Transverse colon (tissue), 4 donors: ENCODE measurements at regions not wholly inside any gene's neighbourhood (a gene's known extent, or its start where the extent isn't known, plus 50 kb on each side); places are given as distances from the start of the nearest gene placed in this dataset.

ENCODE experiments used
- DNase-seq: peaks from one replicate; pipeline ENCODE4 v3.0.0-alpha.2; 2019
- H3K27ac ChIP-seq, 4 donors: fragments of 200-600 bp; sonication (generic); 2 replicates each; pipeline ENCODE4 v1.5.1; 2016 to 2018; ENCODE audit warnings: inconsistent platforms in 4 of 4
- H3K27me3 ChIP-seq: fragments of 200-600 bp; sonication (generic); 2 replicates; pipeline ENCODE4 v1.5.1; 2017; ENCODE audit warnings: inconsistent platforms
- H3K36me3 ChIP-seq, 4 donors: fragments of 200-600 bp; sonication (generic); 2 replicates each; pipeline ENCODE4 v1.5.1; 2017 to 2019; ENCODE audit warnings: inconsistent platforms in 4 of 4
- H3K4me1 ChIP-seq, 4 donors: fragments of 200-600 bp; sonication (generic); 2 replicates each; pipeline ENCODE4 v1.5.1; 2017 to 2020; ENCODE audit warnings: inconsistent platforms in 4 of 4
- H3K4me3 ChIP-seq, 4 donors: fragments of 200-600 bp; sonication (generic); 1 replicate in 1 of 4; 2 replicates in 3 of 4; pipeline versions ENCODE4 v1.5.1 to v1.6.1; 2017 to 2019; ENCODE audit warnings: inconsistent platforms in 4 of 4
- H3K9me3 ChIP-seq, 2 donors: fragments of 200-600 bp; sonication (generic); 2 replicates each; pipeline ENCODE4 v1.5.1; 2017 to 2019; ENCODE audit warnings: inconsistent platforms in 2 of 2
- EP300 ChIP-seq: sonication (generic); formaldehyde crosslinking; IDR thresholded peaks from one replicate; pipeline ENCODE4 v1.6.1; 2017; ENCODE audit warnings: antibody characterized with exemption, low read depth
- POLR2A ChIP-seq: fragments of 450-650 bp; IDR thresholded peaks from one replicate; pipeline ENCODE4 v1.6.1; 2016; ENCODE audit warnings: antibody characterized with exemption, mild to moderate bottlenecking, moderate library complexity
- POLR2AphosphoS5 ChIP-seq, 3 donors: sonication (generic); formaldehyde crosslinking; IDR thresholded peaks; one replicate each; pipeline ENCODE4 v1.6.1; 2016; ENCODE audit warnings: antibody characterized with exemption in 3 of 3
- WGBS, 2 donors: methylation state at CpG; one replicate each; pipeline ENCODE4 v1.1.5; 2018; ENCODE audit warnings: low coverage in 1 of 2; 5-methylcytosine and 5-hydroxymethylcytosine counted together
- in situ Hi-C, 4 donors: fragments of 200-750 bp; cut with MboI; loops; one replicate each; pipeline versions ENCODE4 v1.15.0 to v1.15.1; 2017; ENCODE audit warnings: low sequenced_read_pairs in 3 of 4, low pct_ligation_motif_present in 1 of 4, low pct_unique_long_range_greater_than_20kb in 1 of 4
- intact Hi-C: fragments of 100-400 bp; cut with DNase I; formaldehyde crosslinking; loops from one replicate; pipeline ENCODE4 v1.15.1; 2023; ENCODE audit warnings: low total_unique reads
- TF ChIP-seq, protein P1 (sequence below), 5 experiments: fragments of 200-600 bp in 3 of 5; fragments of 450-650 bp in 2 of 5; sonication (generic) in 3 of 5; IDR thresholded peaks; 1 replicate in 2 of 5; 2 replicates in 3 of 5; pipeline ENCODE4 v1.5.1; 2016 to 2017; ENCODE audit warnings: antibody characterized with exemption in 5 of 5, inconsistent platforms in 3 of 5, mild to moderate bottlenecking in 2 of 5, moderate library complexity in 1 of 5

DNA sequence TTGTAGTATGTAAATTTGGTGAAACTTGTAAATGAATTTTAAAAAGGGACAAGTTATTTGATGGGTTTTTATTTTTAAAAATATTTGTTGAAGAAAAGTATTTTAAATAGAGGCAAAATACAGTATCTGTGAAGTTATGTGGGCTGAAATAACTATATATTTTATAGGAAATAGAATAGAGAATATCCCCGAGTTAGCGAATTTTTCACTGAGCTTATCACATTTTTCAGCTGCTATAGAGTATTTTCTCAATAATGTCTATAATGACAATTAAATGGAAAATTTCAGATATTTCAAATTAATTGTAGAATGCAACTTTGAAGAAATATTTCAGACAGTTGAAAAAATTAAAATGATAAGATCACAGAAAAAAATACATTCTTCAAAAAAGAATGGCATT, 166.4 kb upstream of the TP63 start:
- in situ Hi-C loops (no loop called here), intact Hi-C loops (no loop called here)

DNA sequence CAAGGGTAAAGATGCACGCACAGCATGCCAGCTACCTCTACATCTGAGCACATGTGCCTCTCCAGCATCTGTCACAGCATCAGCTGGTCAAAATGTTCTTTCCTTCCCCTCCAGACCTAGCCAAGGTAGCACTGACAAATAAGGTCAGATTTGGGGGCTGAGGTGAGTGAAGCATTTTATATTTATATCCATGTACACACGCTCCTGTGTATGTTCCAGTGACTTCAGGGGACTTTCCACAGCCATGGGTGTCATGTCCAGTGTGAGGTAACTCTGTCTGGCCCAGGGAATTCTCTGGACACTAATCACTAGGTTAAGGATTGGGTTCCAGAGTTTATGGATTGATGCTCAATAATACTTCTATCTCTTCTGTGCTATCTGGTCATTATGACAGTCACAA, 165.2 kb upstream of the TP63 start:
- no peaks in the 10 kb centered on the region for H3K4me1 ChIP-seq
- TF ChIP-seq POLR2A (no peak), POLR2AphosphoS5 (IDR thresholded peaks at IDR 0.05) (no peak), EP300 (no peak)
- TF ChIP-seq, protein P1, sequence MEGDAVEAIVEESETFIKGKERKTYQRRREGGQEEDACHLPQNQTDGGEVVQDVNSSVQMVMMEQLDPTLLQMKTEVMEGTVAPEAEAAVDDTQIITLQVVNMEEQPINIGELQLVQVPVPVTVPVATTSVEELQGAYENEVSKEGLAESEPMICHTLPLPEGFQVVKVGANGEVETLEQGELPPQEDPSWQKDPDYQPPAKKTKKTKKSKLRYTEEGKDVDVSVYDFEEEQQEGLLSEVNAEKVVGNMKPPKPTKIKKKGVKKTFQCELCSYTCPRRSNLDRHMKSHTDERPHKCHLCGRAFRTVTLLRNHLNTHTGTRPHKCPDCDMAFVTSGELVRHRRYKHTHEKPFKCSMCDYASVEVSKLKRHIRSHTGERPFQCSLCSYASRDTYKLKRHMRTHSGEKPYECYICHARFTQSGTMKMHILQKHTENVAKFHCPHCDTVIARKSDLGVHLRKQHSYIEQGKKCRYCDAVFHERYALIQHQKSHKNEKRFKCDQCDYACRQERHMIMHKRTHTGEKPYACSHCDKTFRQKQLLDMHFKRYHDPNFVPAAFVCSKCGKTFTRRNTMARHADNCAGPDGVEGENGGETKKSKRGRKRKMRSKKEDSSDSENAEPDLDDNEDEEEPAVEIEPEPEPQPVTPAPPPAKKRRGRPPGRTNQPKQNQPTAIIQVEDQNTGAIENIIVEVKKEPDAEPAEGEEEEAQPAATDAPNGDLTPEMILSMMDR (IDR thresholded peaks at IDR 0.05): no peak
- H3K4me3 ChIP-seq: no peak overlapping the region
- WGBS, 2 donors: 72 to 77% methylated on average over 2 of the region's 2 CpGs
- H3K27ac ChIP-seq: no peak overlapping the region
- no peak for DNase-seq
- H3K27me3 ChIP-seq: no peaks in the 10 kb centered on the region
- no peaks in the 10 kb centered on the region for H3K9me3 ChIP-seq
- in situ Hi-C loops: no loop called here
- H3K36me3 ChIP-seq: no peaks in the 10 kb centered on the region
- intact Hi-C loops: no loop called here

More for the DNA sequence above, 166.4 kb upstream of the TP63 start:
- H3K36me3 ChIP-seq: no peaks in the 10 kb centered on the region
- no peak overlapping the region for H3K4me3 ChIP-seq
- H3K9me3 ChIP-seq: no peaks in the 10 kb centered on the region
- no peaks in the 10 kb centered on the region for H3K4me1 ChIP-seq
- DNase-seq: no peak
- no peaks in the 10 kb centered on the region for H3K27me3 ChIP-seq
- 94 to 95% methylated on average over 2 of the region's 2 CpGs for WGBS, 2 donors
- no peak overlapping the region for H3K27ac ChIP-seq
- TF ChIP-seq, protein P1 (IDR thresholded peaks at IDR 0.05): no peak
- TF ChIP-seq EP300: no peak

DNA sequence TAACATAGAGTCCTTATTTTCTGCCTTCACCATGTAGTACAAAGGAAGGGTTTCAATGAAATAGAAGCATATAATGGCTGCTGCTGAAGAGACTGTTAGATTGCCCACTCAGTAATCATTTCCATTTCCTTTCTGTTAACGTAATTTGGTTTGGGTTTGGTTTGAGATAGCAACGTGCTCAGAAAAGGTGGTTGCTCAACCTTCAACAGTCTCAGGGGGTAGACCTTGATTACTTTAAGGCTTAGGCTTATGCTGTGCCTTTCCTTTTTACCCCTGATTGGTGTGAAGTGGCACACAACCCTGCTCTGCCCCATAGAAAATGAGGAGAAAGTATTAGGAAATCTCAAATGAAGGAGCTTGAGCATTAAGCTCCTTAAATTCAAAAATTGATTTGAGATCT, 163.7 kb upstream of the TP63 start:
- 50 to 73% methylated on average over 1 to 2 of the region's 2 CpGs for WGBS, 2 donors
- Histone ChIP-seq H3K27ac (no peak overlapping the region), H3K27me3 (no peaks in the 10 kb centered on the region), H3K4me3 (no peak overlapping the region), H3K36me3 (no peaks in the 10 kb centered on the region), H3K9me3 (no peaks in the 10 kb centered on the region), H3K4me1 (no peaks in the 10 kb centered on the region)
- DNase-seq: no peak
- intact Hi-C loops (no loop called here), in situ Hi-C loops (no loop called here)
- TF ChIP-seq POLR2A: no peak
- TF ChIP-seq EP300: no peak
- TF ChIP-seq POLR2AphosphoS5 (IDR thresholded peaks at IDR 0.05): no peak
- TF ChIP-seq, protein P1 (IDR thresholded peaks at IDR 0.05): no peak

DNA sequence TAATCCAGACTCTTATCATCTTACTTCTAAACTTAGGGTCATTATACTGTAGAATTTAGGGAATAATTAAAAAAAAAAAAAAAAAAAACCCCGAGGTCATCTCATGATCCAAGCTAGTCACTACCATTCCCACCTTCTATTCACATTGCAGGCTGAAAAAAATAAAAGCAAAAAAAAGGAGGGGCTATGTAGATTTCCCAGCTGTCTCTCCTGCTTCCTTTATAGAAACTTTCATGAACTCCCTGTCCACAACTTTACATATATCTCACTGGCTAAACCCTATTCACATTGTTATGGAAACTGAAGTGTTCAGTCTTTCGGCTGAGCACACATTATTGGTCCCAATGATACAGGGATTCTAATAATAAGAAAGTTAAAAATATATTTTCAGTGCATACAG, 156.2 kb upstream of the TP63 start:
- DNase-seq: no peak
- Histone ChIP-seq H3K9me3 (no peaks in the 10 kb centered on the region), H3K27ac (no peak overlapping the region), H3K36me3 (no peaks in the 10 kb centered on the region), H3K4me1 (no peaks in the 10 kb centered on the region), H3K4me3 (no peak overlapping the region), H3K27me3 (no peaks in the 10 kb centered on the region)
- intact Hi-C loops (no loop called here), in situ Hi-C loops (no loop called here)
- TF ChIP-seq POLR2A (no peak), POLR2AphosphoS5 (IDR thresholded peaks at IDR 0.05) (no peak), EP300 (no peak)
- TF ChIP-seq, protein P1 (IDR thresholded peaks at IDR 0.05): no peak
- WGBS, 2 donors: 74 to 80% methylated on average over 2 of the region's 2 CpGs
